ENCODE measurements at regions not wholly inside any gene's neighbourhood (a gene's known extent, or its start where the extent isn't known, plus 50 kb on each side); places are given as distances from the start of the nearest gene placed in this dataset.

GRCh38 chr9:113646946-113647914 is 183.7 kb downstream of the RGS3 start:
- ChIA-PET POLR2A (interaction anchor here (0.5 to 0.7 kb wide), 2 partner anchors 22 to 234 kb away, joined by 3 read pairs; no protein-coding TSS in a partner anchor), CTCF (interaction anchor here (2.7 kb wide), 1 partner anchor 8 kb away, joined by 8 read pairs; no protein-coding TSS in a partner anchor)
- peaks cover 2% of the 10 kb centered on the region for H3K4me1 Mint-ChIP-seq (ENCODE audit: low read depth)
- no peak overlapping the region for H3K4me3 Mint-ChIP-seq
- intact Hi-C loops (cut with micrococcal nuclease): no loop called here
- DNase-seq: no peak
- H3K27me3 Mint-ChIP-seq: peaks cover 5% of the 10 kb centered on the region
- H3K36me3 Mint-ChIP-seq (ENCODE audit: low read depth): no peaks in the 10 kb centered on the region
- no peak for ATAC-seq
- TF ChIP-seq CTCF (IDR thresholded peaks at IDR 0.05): no peak
- no peak overlapping the region for H3K27ac Mint-ChIP-seq
- no peaks in the 10 kb centered on the region for H3K9me3 Mint-ChIP-seq

- TF ChIP-seq CTCF (IDR thresholded peaks at IDR 0.05): no peak
- CTCF ChIA-PET: no interaction called here
- Mint-ChIP-seq H3K27me3 (peaks cover 5% of the 10 kb centered on the region), H3K27ac (no peak overlapping the region), H3K9me3 (no peaks in the 10 kb centered on the region), H3K36me3 (ENCODE audit: low read depth) (no peaks in the 10 kb centered on the region), H3K4me1 (ENCODE audit: low read depth) (peaks cover 2% of the 10 kb centered on the region), H3K4me3 (no peak overlapping the region)
- no peak for DNase-seq
- no peak for ATAC-seq
- POLR2A ChIA-PET: interaction anchor here (0.5 to 0.7 kb wide), 2 partner anchors 21 to 235 kb away, joined by 3 read pairs; no protein-coding TSS in a partner anchor
- intact Hi-C loops (cut with micrococcal nuclease): no loop called here
Observed at GRCh38 chr9:113648048-113648447, 184.5 kb downstream of the RGS3 start.

- TF ChIP-seq CTCF (IDR thresholded peaks at IDR 0.05): no peak
- no peak overlapping the region for H3K27ac Mint-ChIP-seq
- no peak for DNase-seq
- H3K36me3 Mint-ChIP-seq (ENCODE audit: low read depth): no peaks in the 10 kb centered on the region
- H3K9me3 Mint-ChIP-seq: no peaks in the 10 kb centered on the region
- ChIA-PET CTCF (no interaction called here), POLR2A (no interaction called here)
- H3K4me1 Mint-ChIP-seq (ENCODE audit: low read depth): peaks cover 2% of the 10 kb centered on the region
- no peak overlapping the region for H3K4me3 Mint-ChIP-seq
- H3K27me3 Mint-ChIP-seq: peaks cover 3% of the 10 kb centered on the region
- intact Hi-C loops (cut with micrococcal nuclease): no loop called here
- no peak for ATAC-seq
Observed at GRCh38 chr9:113648586-113648985, 185.1 kb downstream of the RGS3 start.

GRCh38 chr9:113649054-113649453 is 185.5 kb downstream of the RGS3 start:
- intact Hi-C loops (cut with micrococcal nuclease): no loop called here
- POLR2A ChIA-PET: interaction anchor here (1.1 kb wide), 1 partner anchor 9 kb away, joined by 3 read pairs; no protein-coding TSS in a partner anchor

More at GRCh38 chr9:113649054-113649453, 185.5 kb downstream of the RGS3 start:
- Mint-ChIP-seq H3K4me1 (ENCODE audit: low read depth) (peaks cover 2% of the 10 kb centered on the region), H3K4me3 (no peak overlapping the region), H3K27me3 (peaks cover 3% of the 10 kb centered on the region), H3K27ac (no peak overlapping the region), H3K36me3 (ENCODE audit: low read depth) (no peaks in the 10 kb centered on the region), H3K9me3 (no peaks in the 10 kb centered on the region)
- DNase-seq: no peak
- CTCF ChIA-PET: interaction anchor here (2.2 to 10.9 kb wide), 2 partner anchors 54 to 203 kb away, joined by 10 to 621 read pairs; no protein-coding TSS in a partner anchor
- TF ChIP-seq CTCF (IDR thresholded peaks at IDR 0.05): no peak
- ATAC-seq: no peak
